Caco-2 (cell line): ENCODE measurements at regions not wholly inside any gene's neighbourhood (a gene's known extent, or its start where the extent isn't known, plus 50 kb on each side); places are given as distances from the start of the nearest gene placed in this dataset.

Experiments used
- BruUV-seq: library from RNA; stranded (reverse); fragments of 400-500 nt; replicated peaks from 2 replicates; lab custom pipeline; 2021; lab: Mats Ljungman, UMichigan
- CTCF ChIA-PET: fragments of 300-600 bp; sonication (Branson Sonifier 250); formaldehyde crosslinking; loops from one replicate; lab custom pipeline; 2022; ENCODE audit warnings: antibody characterized with exemption; lab: Charles Lee
- POLR2A ChIA-PET: fragments of 300-600 bp; sonication (Branson Sonifier 250); formaldehyde crosslinking; loops from one replicate; lab custom pipeline; 2022; ENCODE audit warnings: antibody characterized with exemption; lab: Charles Lee
- DNase-seq, 2 experiments: peaks; one replicate each; pipeline versions ENCODE4 v3.0.0 to v3.0.0-alpha.2; 2020 to 2022
- H3K27me3 ChIP-seq: replicated peaks from 2 replicates; pipeline ENCODE4 v1.6.0; 2011; ENCODE audit warnings: low read length; ENCODE audit not compliant: control insufficient read depth, insufficient read depth
- H3K36me3 ChIP-seq: 2 replicates; pipeline ENCODE4 v1.5.1; 2011; ENCODE audit warnings: low read length; ENCODE audit not compliant: control insufficient read depth, insufficient read depth
- H3K4me1 ChIP-seq: fragments of 250-450 bp; sonication (Bioruptor Pico); 2 replicates; pipeline ENCODE4 v1.5.1; 2020; ENCODE audit warnings: mild to moderate bottlenecking
- H3K4me3 ChIP-seq: 2 replicates; pipeline ENCODE4 v1.5.1; 2011; ENCODE audit warnings: low read depth, mild to moderate bottlenecking, control low read depth, low read length
- H3K9me3 ChIP-seq: fragments of 250-450 bp; sonication (Bioruptor Pico); 2 replicates; pipeline ENCODE4 v1.5.1; 2020; ENCODE audit warnings: mild to moderate bottlenecking, moderate library complexity
- H3K27ac Mint-ChIP-seq: one replicate; pipeline ENCODE4 v1.8.0; 2022; ENCODE audit warnings: mixed read lengths; ENCODE audit not compliant: unreplicated experiment
- H3K27me3 Mint-ChIP-seq: one replicate; pipeline ENCODE4 v1.8.0; 2022; ENCODE audit warnings: mixed read lengths; ENCODE audit not compliant: insufficient read depth, unreplicated experiment
- H3K36me3 Mint-ChIP-seq: one replicate; pipeline ENCODE4 v1.8.0; 2022; ENCODE audit warnings: mild to moderate bottlenecking, mixed read lengths; ENCODE audit not compliant: insufficient read depth, unreplicated experiment
- H3K4me1 Mint-ChIP-seq: one replicate; pipeline ENCODE4 v1.8.0; 2022; ENCODE audit warnings: low read depth, mixed read lengths; ENCODE audit not compliant: unreplicated experiment
- H3K4me3 Mint-ChIP-seq: one replicate; pipeline ENCODE4 v1.8.0; 2022; ENCODE audit warnings: mild to moderate bottlenecking, moderate library complexity, mixed read lengths; ENCODE audit not compliant: unreplicated experiment
- H3K9me3 Mint-ChIP-seq: one replicate; pipeline ENCODE4 v1.8.0; 2022; ENCODE audit warnings: mixed read lengths; ENCODE audit not compliant: unreplicated experiment
- intact Hi-C: fragments of 100-400 bp; cut with micrococcal nuclease; formaldehyde crosslinking; loops from one replicate; pipeline ENCODE4 v1.10.0; 2022; ENCODE audit not compliant: unreplicated experiment
- TF ChIP-seq, protein P1 (sequence below), 2 experiments: fragments of 200-600 bp in 1 of 2; IDR thresholded peaks; 1 replicate in 1 of 2; 2 replicates in 1 of 2; pipeline versions ENCODE4 v1.5.1 to v1.8.0; 2011 to 2022; ENCODE audit warnings: antibody characterized with exemption in 1 of 2, control low read depth in 1 of 2, inconsistent platforms in 1 of 2, low read depth in 1 of 2, low read length in 1 of 2, mild to moderate bottlenecking in 1 of 2, moderate library complexity in 1 of 2; ENCODE audit not compliant: insufficient read depth in 1 of 2, severe bottlenecking in 1 of 2, unreplicated experiment in 1 of 2

DNA sequence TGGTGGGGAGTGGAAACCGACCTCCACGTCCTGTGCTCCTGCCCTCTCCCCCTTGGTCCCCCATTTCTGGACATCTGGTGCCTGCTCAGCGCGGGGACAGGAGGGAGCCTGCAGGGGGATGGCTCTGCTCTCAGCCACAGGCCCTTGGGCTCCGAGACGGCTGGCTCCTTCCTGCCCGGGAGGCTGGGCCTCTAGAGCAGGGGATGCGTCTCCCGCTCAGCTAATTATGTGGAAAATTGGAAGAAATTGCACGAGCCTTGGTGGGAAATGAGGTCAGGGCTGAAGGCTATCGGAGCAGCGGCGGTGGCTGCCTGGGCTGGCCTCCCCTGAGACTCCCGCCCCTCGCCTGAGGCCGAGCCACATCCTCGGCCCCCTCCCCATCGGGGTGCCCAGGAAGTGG is 154.6 kb upstream of the CIBAR2 start:
- no peaks in the 10 kb centered on the region for H3K36me3 ChIP-seq
- Mint-ChIP-seq H3K27me3 (no peaks in the 10 kb centered on the region), H3K36me3 (no peaks in the 10 kb centered on the region), H3K4me3 (no peak overlapping the region), H3K27ac (no peak overlapping the region), H3K9me3 (no peaks in the 10 kb centered on the region), H3K4me1 (no peaks in the 10 kb centered on the region)
- no TSS peak for BruUV-seq
- TF ChIP-seq, protein P1, sequence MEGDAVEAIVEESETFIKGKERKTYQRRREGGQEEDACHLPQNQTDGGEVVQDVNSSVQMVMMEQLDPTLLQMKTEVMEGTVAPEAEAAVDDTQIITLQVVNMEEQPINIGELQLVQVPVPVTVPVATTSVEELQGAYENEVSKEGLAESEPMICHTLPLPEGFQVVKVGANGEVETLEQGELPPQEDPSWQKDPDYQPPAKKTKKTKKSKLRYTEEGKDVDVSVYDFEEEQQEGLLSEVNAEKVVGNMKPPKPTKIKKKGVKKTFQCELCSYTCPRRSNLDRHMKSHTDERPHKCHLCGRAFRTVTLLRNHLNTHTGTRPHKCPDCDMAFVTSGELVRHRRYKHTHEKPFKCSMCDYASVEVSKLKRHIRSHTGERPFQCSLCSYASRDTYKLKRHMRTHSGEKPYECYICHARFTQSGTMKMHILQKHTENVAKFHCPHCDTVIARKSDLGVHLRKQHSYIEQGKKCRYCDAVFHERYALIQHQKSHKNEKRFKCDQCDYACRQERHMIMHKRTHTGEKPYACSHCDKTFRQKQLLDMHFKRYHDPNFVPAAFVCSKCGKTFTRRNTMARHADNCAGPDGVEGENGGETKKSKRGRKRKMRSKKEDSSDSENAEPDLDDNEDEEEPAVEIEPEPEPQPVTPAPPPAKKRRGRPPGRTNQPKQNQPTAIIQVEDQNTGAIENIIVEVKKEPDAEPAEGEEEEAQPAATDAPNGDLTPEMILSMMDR (IDR thresholded peaks at IDR 0.05; ENCODE audit: insufficient read depth in 1 of 2, low read depth in 1 of 2, low read length in 1 of 2, severe bottlenecking in 1 of 2, unreplicated experiment in 1 of 2) = no peak
- no peak overlapping the region for H3K4me3 ChIP-seq
- CTCF ChIA-PET = interaction anchor here (1.2 kb wide), 1 partner anchor 152 kb away, joined by 5 read pairs; no protein-coding TSS in a partner anchor
- no peaks in the 10 kb centered on the region for H3K4me1 ChIP-seq
- intact Hi-C loops = no loop called here
- POLR2A ChIA-PET = no interaction called here
- H3K9me3 ChIP-seq = no peaks in the 10 kb centered on the region
- no peak for DNase-seq
- H3K27me3 ChIP-seq = no peaks in the 10 kb centered on the region

DNA sequence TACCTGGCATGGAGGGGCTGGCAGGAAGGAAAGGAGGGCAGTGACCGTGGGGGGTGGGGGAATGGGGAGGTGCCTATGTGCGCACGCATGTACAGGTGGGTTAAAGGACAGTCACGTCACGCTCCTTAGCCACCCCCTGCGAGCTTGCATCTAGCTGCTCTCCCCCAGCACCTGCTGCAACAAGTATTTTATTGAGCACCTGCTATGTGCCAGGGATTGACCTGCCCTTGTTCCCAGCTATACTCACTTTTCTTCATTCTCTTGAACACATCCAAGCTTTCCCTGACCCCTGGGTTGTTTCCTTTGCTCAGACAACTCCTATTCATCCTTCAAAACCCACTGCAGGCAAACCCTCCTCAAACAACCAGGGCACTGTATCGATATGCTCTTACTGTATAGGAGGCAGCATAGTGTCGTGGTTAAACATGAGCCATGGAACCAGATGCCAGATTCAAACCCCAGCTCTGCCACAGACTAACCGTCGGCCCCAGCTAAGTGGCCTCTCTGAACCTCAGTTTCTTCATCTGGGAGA is 155.2 kb upstream of the CIBAR2 start:
- CTCF ChIA-PET = interaction anchor here (1.2 kb wide), 1 partner anchor 153 kb away, joined by 5 read pairs; no protein-coding TSS in a partner anchor
- no peaks in the 10 kb centered on the region for H3K27me3 ChIP-seq
- no peak overlapping the region for H3K27ac Mint-ChIP-seq
- no peaks in the 10 kb centered on the region for H3K4me1 ChIP-seq
- H3K36me3 ChIP-seq = no peaks in the 10 kb centered on the region
- H3K9me3 ChIP-seq = no peaks in the 10 kb centered on the region
- no peak for DNase-seq
- POLR2A ChIA-PET = no interaction called here
- no TSS peak for BruUV-seq
- no peaks in the 10 kb centered on the region for H3K4me1 Mint-ChIP-seq
- no peaks in the 10 kb centered on the region for H3K9me3 Mint-ChIP-seq
- H3K4me3 ChIP-seq = no peak overlapping the region
- H3K4me3 Mint-ChIP-seq = no peak overlapping the region
- TF ChIP-seq, protein P1 (IDR thresholded peaks at IDR 0.05; ENCODE audit: insufficient read depth in 1 of 2, low read depth in 1 of 2, low read length in 1 of 2, severe bottlenecking in 1 of 2, unreplicated experiment in 1 of 2) = no peak
- intact Hi-C loops = no loop called here
- H3K36me3 Mint-ChIP-seq = no peaks in the 10 kb centered on the region
- H3K27me3 Mint-ChIP-seq = no peaks in the 10 kb centered on the region

DNA sequence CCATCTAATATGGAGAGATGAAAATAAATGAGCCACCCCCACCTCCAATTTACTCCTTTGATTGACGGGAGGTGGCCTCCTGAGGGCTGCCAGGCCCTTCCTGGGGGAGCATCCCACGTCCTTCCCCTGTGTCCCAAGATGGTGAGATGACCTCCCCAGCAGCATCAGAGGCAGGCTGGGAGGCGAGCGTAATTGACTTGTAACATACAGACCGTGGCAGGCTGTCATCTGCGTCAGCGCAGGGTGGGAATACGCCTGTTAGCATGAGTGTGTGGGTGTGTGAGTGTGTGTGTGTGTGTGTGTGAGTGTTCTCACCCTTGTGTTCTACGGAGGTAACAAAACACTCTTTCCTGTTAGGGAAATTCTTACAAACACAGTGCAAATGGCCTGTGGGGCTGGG is 156.9 kb upstream of the CIBAR2 start:
- no peaks in the 10 kb centered on the region for H3K27me3 Mint-ChIP-seq
- no TSS peak for BruUV-seq
- intact Hi-C loops = no loop called here
- H3K4me3 Mint-ChIP-seq = no peak overlapping the region
- Histone ChIP-seq H3K36me3 (no peaks in the 10 kb centered on the region), H3K4me3 (no peak overlapping the region), H3K4me1 (no peaks in the 10 kb centered on the region), H3K27me3 (no peaks in the 10 kb centered on the region), H3K9me3 (no peaks in the 10 kb centered on the region)
- POLR2A ChIA-PET = no interaction called here
- no peak for DNase-seq
- H3K27ac Mint-ChIP-seq = no peak overlapping the region
- CTCF ChIA-PET = no interaction called here
- peaks cover 4% of the 10 kb centered on the region for H3K36me3 Mint-ChIP-seq
- TF ChIP-seq, protein P1 (IDR thresholded peaks at IDR 0.05; ENCODE audit: insufficient read depth in 1 of 2, low read depth in 1 of 2, low read length in 1 of 2, severe bottlenecking in 1 of 2, unreplicated experiment in 1 of 2) = no peak
- H3K4me1 Mint-ChIP-seq = no peaks in the 10 kb centered on the region
- no peaks in the 10 kb centered on the region for H3K9me3 Mint-ChIP-seq
